ENCODE measurements at regions not wholly inside any gene's neighbourhood (a gene's known extent, or its start where the extent isn't known, plus 50 kb on each side); places are given as distances from the start of the nearest gene placed in this dataset.

GRCh38 chr22:49181942-49182341, 645.7 kb downstream of the BRD1 start:
- TF ChIP-seq BACH2 (CRISPR knock-in tag; IDR thresholded peaks at IDR 0.05; ENCODE audit: borderline replicate concordance) (no peak), CREB5 (CRISPR knock-in tag; IDR thresholded peaks at IDR 0.05; ENCODE audit: low read depth) (no peak), RARB (CRISPR knock-in tag; IDR thresholded peaks at IDR 0.05) (no peak), CSRNP3 (CRISPR knock-in tag; IDR thresholded peaks at IDR 0.05) (no peak), ZNF565 (CRISPR knock-in tag; conservative IDR thresholded peaks at IDR 0.05; ENCODE audit: low read depth) (no peak), SNAI2 (CRISPR knock-in tag; IDR thresholded peaks at IDR 0.05) (no peak), GLIS3 (CRISPR knock-in tag; IDR thresholded peaks at IDR 0.05) (no peak), ZNF8 (CRISPR knock-in tag; IDR thresholded peaks at IDR 0.05) (no peak), ZNF70 (CRISPR knock-in tag; IDR thresholded peaks at IDR 0.05) (no peak), PATZ1 (CRISPR knock-in tag; IDR thresholded peaks at IDR 0.05; ENCODE audit: borderline replicate concordance) (no peak), POU6F1 (CRISPR knock-in tag; IDR thresholded peaks at IDR 0.05; ENCODE audit: borderline replicate concordance, low read depth) (no peak), ZFP3 (CRISPR knock-in tag; IDR thresholded peaks at IDR 0.05) (no peak)

Measured in SK-N-SH treated with all-trans-retinoic acid at 6 μM for 48 hours (cell line).